ENCODE measurements at regions not wholly inside any gene's neighbourhood (a gene's known extent, or its start where the extent isn't known, plus 50 kb on each side); places are given as distances from the start of the nearest gene placed in this dataset.

DNA sequence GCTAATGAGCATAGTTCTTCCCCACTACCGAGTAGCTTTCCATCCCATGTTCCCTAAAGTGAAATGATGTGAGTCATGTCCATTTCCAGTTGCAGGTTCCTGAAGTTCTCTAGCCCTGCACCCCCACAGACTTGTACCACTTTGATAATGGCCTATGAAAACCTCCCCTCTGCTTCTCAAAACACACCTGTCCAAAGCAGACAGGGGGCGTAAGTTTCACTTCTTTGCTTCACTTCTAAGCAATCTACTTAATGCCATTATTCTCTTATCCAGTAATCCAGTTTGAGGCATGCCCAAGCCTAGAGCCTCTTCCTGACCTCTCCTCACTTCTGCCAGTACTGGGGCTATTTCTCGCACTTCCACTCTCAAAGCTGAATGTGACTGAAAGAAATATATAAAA lies 305.1 kb downstream of the IGSF11 start:
- H3K4me1 Mint-ChIP-seq (ENCODE audit: low read depth), result no peaks in the 10 kb centered on the region
- ChIA-PET POLR2A (no interaction called here), CTCF (no interaction called here)
- intact Hi-C loops (cut with DNase I, micrococcal nuclease), result no loop called here
- TF ChIP-seq, protein P1, sequence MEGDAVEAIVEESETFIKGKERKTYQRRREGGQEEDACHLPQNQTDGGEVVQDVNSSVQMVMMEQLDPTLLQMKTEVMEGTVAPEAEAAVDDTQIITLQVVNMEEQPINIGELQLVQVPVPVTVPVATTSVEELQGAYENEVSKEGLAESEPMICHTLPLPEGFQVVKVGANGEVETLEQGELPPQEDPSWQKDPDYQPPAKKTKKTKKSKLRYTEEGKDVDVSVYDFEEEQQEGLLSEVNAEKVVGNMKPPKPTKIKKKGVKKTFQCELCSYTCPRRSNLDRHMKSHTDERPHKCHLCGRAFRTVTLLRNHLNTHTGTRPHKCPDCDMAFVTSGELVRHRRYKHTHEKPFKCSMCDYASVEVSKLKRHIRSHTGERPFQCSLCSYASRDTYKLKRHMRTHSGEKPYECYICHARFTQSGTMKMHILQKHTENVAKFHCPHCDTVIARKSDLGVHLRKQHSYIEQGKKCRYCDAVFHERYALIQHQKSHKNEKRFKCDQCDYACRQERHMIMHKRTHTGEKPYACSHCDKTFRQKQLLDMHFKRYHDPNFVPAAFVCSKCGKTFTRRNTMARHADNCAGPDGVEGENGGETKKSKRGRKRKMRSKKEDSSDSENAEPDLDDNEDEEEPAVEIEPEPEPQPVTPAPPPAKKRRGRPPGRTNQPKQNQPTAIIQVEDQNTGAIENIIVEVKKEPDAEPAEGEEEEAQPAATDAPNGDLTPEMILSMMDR (IDR thresholded peaks at IDR 0.05), result no peak
- no peaks in the 10 kb centered on the region for H3K36me3 ChIP-seq (ENCODE audit: insufficient read depth, low read length)
- H3K27ac Mint-ChIP-seq, result no peak overlapping the region
- H3K27ac ChIP-seq (ENCODE audit: low read depth in 1 of 2, low read length in 2 of 2), result no peak overlapping the region
- H3K27me3 Mint-ChIP-seq, result no peaks in the 10 kb centered on the region
- H3K4me1 ChIP-seq (ENCODE audit: insufficient read depth, low read length), result no peaks in the 10 kb centered on the region
- ATAC-seq (ENCODE audit: poor library complexity) (no peak), DNase-seq (no peak)
- no peaks in the 10 kb centered on the region for H3K27me3 ChIP-seq (ENCODE audit: control insufficient read depth in 1 of 2, insufficient read depth in 2 of 2, low read length in 2 of 2)
- no peak overlapping the region for H3K4me3 Mint-ChIP-seq
- no peaks in the 10 kb centered on the region for H3K36me3 Mint-ChIP-seq (ENCODE audit: low read depth)
- no peaks in the 10 kb centered on the region for H3K9me3 Mint-ChIP-seq
- no peak overlapping the region for H3K4me3 ChIP-seq (ENCODE audit: low read length)
- H3K9me3 ChIP-seq (ENCODE audit: control insufficient read depth in 1 of 2, insufficient read depth in 1 of 2, low read length in 2 of 2), result no peaks in the 10 kb centered on the region

DNA sequence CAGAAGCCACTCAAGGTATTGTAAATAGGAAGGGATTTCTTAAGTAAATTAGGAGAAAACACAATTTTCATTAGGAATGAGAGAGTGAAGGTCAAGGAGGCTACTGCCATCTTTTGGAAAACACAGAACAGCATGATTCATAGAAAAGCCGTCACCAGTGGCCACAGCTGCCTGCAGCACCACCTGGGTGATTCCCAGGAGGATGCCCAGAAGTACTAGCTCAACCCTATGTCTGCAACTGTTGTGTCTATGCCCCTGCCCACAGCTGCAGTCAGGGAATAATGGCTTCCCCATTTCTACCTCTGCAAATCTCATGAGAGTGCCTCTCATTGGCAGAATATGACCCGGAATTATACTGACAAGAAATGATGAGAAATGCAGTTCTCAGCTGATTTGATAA lies 300.0 kb downstream of the IGSF11 start:
- intact Hi-C loops (cut with DNase I, micrococcal nuclease), result no loop called here
- no peak for DNase-seq
- ChIA-PET POLR2A (no interaction called here), CTCF (no interaction called here)
- Mint-ChIP-seq H3K9me3 (peaks cover 2% of the 10 kb centered on the region), H3K27ac (no peak overlapping the region), H3K4me3 (no peak overlapping the region), H3K27me3 (no peaks in the 10 kb centered on the region), H3K4me1 (ENCODE audit: low read depth) (no peaks in the 10 kb centered on the region), H3K36me3 (ENCODE audit: low read depth) (no peaks in the 10 kb centered on the region)
- H3K27ac ChIP-seq (ENCODE audit: low read depth in 1 of 2, low read length in 2 of 2), result no peak overlapping the region
- no peaks in the 10 kb centered on the region for H3K36me3 ChIP-seq (ENCODE audit: insufficient read depth, low read length)
- ATAC-seq (ENCODE audit: poor library complexity), result no peak
- no peaks in the 10 kb centered on the region for H3K4me1 ChIP-seq (ENCODE audit: insufficient read depth, low read length)
- H3K27me3 ChIP-seq (ENCODE audit: control insufficient read depth in 1 of 2, insufficient read depth in 2 of 2, low read length in 2 of 2), result no peaks in the 10 kb centered on the region
- TF ChIP-seq, protein P1 (IDR thresholded peaks at IDR 0.05), result no peak
- no peaks in the 10 kb centered on the region for H3K9me3 ChIP-seq (ENCODE audit: control insufficient read depth in 1 of 2, insufficient read depth in 1 of 2, low read length in 2 of 2)
- no peak overlapping the region for H3K4me3 ChIP-seq (ENCODE audit: low read length)

GRCh38 chr3:118736107-118736506 lies 298.5 kb downstream of the IGSF11 start:
- no peaks in the 10 kb centered on the region for H3K4me1 ChIP-seq (ENCODE audit: insufficient read depth, low read length)

More at GRCh38 chr3:118736107-118736506, 298.5 kb downstream of the IGSF11 start:
- intact Hi-C loops (cut with DNase I, micrococcal nuclease), result no loop called here
- H3K27ac ChIP-seq (ENCODE audit: low read depth in 1 of 2, low read length in 2 of 2), result no peak overlapping the region
- TF ChIP-seq, protein P1 (IDR thresholded peaks at IDR 0.05), result no peak
- Mint-ChIP-seq H3K4me3 (no peak overlapping the region), H3K9me3 (peaks cover 2% of the 10 kb centered on the region), H3K4me1 (ENCODE audit: low read depth) (no peaks in the 10 kb centered on the region), H3K27me3 (no peaks in the 10 kb centered on the region), H3K36me3 (ENCODE audit: low read depth) (no peaks in the 10 kb centered on the region), H3K27ac (no peak overlapping the region)
- no peaks in the 10 kb centered on the region for H3K27me3 ChIP-seq (ENCODE audit: control insufficient read depth in 1 of 2, insufficient read depth in 2 of 2, low read length in 2 of 2)
- ChIA-PET POLR2A (no interaction called here), CTCF (no interaction called here)
- DNase-seq (no peak), ATAC-seq (ENCODE audit: poor library complexity) (no peak)
- no peak overlapping the region for H3K4me3 ChIP-seq (ENCODE audit: low read length)
- no peaks in the 10 kb centered on the region for H3K9me3 ChIP-seq (ENCODE audit: control insufficient read depth in 1 of 2, insufficient read depth in 1 of 2, low read length in 2 of 2)
- no peaks in the 10 kb centered on the region for H3K36me3 ChIP-seq (ENCODE audit: insufficient read depth, low read length)

All from CD4-positive, alpha-beta T cell (primary cell).